ENCODE measurements at regions not wholly inside any gene's neighbourhood (a gene's known extent, or its start where the extent isn't known, plus 50 kb on each side); places are given as distances from the start of the nearest gene placed in this dataset.
"Not testable (repeated sequence)": the region's sequence is repeated elsewhere in the genome, so short reads cannot be mapped to it uniquely, and the experiment has no call there.

DNA sequence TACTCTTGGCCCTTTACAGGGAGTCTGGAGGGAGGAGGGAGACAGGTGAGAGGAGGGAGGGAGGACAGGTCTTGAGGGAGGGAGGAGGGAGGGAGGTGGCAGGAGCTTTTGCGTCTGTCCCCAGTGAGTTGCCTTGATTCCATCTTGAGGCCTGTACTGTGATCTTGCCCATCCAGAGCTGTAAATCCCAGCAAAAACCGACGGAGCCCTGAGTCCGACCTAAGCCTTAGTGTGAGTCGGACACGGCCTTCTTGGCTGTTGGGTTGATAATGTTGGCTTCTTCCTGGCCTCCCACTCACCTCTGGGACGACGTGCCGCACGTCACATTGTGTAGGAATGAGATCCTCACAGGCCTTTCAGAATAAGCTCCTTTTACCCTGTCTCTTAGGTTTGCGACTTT, 72.5 kb downstream of the RGS12 start:
- no peak for DNase-seq (ENCODE audit: low spot score)

DNA sequence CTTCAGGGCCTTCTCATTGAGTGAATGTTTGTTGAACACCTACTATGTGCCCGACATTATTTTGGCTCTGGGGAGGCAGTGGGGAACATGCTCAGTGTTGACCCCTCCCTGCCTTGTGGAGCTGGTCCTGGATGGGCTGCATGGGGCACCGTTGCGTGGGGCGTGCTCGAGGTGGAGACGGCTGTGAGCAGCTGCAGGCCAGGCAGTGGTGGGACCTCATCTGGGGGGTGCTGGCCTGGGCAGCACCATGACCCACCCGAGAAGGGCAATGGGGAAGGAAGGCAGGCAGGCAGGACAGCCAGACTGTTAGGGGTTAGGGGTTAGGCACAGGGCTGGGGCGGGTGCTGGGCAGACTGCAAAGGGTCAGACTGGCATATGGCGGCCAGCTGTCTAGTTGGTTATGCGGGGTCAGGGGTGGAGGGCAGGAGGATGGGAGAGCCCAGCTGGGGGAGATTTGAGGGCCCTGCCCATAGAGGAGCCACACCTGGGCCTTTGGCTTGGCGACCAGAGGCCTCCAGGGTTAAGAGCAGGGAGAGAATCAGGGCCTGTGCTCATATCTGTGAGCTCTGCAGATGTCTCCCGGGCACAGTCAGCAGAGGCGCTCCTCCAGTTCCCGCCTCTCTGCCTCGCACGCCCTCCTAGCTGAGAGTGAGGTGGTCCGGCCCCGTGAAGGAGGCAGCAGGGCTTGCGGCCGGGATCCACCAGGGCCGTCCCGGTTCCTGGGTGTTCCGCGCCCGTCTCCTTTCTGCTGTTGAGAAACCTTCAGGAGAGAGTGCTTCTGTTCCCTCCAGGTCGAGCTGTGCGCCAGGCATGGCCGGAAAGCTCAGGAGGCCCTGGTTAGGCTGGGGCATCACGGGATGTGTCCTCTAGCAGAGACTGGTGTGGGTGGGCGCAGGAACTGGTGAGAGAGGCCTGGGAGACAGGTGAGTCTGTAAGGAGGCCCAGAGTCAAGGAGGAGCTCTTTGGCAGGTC, 73.3 kb downstream of the RGS12 start:
- DNase-seq (ENCODE audit: low spot score) = no peak

DNA sequence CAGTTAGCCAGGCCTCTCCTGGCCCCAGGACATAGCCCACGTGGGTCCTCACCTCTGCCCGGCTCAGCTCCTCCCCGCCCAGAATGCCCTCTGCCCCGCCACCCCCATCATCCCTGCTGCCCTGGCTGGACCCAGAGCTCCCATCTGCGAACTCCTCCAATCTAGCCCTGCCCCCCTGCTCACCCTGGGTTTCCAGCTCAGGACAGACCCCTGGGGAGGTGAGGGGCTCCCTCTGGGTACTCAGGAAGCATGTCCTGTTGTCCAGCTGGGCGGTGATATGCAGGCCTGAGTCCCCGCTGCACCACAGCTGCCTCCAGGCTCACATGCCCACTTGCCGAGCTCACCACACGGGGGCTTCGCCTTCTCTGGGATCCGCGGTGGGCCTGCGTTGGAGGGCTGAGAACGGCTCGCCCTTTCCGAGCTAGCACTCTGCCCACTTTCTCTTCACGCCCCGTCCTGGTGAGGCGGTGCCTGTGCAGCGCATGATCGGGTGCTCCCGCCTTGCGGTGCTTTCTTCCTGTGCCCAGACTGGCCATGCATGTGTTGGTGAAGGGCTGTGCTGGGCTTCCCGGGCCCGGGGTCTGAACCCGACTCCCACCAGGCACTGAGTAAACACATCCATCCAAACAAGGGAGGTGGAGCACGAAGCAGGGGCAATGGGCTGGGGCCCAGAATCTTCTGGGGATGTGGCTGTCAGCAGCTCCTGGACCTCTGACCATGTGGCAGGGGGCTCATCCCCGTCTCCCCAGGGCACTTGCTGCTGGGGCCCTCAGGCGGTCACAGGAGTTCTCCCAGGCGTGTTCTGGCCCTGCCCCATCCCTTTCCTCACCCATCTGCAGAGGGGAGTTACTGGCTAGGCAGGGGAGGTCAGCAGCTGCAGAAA, 74.3 kb downstream of the RGS12 start:
- DNase-seq (ENCODE audit: low spot score) = no peak

DNA sequence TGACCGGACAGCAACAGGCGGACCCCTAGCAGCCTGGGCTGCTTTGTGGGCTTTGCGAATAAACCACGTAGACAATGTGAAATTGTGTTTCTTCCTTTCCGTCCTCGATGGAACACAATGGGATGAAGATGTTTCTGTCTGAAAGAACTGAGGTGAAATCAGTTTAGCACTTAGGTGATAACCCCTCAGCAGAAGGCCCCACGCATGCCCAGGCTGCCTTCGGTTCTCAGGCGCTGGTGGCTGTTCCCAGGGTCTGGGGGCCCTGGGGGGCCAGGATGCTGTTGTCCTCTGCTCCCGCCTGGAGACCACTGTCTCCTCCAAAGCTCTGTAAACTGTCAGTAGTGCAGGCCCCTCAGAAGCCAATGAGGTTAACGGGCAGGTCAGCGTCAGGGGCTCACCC, 73.9 kb upstream of the HGFAC start:
- DNase-seq (ENCODE audit: low spot score) = no peak

DNA sequence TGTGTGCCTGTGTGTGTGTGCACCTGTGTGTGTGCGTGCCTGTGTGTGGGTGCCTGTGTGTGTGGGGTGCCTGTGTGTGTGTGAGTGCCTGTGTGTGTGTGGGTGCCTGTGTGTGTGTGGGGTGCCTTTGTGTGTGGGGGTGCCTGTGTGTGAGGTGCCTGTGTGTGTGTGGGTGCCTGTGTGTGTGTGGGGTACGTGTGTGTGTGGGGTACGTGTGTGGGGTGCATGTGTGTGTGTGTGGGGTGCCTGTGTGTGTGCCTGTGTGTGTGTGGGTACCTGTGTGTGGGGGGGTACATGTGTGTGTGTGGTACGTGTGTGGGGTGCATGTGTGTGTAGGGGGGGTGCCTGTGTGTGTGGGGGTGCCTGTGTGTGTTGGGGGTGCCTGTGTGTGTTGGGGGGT, 73.4 kb upstream of the HGFAC start:
- DNase-seq (ENCODE audit: low spot score) = no peak

DNA sequence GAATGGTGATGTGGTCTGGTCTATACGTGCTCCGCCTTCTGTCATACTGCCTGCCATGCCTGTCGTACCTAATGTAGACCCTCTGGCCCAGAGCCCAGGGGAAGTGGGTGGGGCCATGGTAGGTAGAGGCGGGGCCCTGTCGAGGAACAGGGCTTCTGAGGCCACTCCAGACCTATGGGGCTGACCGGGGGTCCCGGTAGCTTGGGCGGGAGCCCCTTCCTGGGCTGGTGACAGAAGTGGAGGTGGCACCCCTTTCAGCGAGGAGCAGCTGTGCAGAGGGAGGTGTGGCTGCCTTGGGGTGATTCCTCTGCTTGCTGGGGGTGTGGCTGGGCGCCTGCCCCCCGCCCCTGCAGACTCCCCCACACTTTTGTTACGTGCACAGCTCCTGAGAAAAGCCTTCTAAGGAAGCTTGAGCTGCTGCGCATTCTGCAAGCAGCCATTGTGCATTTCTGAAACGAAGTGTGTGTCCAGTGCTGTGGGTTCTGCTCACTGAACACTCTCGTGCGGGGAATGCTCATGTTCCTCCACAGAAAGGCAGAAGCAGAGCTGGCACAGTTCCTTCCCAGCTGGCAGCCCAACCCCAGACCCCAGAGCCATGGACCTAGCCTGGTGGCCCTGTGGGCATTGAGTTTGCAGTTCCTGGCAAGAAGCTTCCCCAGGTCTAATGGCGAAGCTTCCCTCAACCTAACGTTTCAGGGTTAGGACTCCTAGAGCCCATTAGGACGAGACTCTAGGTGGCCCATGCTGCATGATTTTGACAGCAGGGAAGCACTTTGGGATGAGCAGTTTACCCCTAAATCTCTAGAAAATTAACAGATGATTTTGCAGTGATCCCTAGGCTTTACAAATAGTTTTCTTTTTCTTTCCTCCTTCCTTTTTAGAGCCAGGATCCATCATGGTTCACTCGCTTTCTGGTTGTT, 72.7 kb upstream of the HGFAC start:
- DNase-seq (ENCODE audit: low spot score) = no peak

DNA sequence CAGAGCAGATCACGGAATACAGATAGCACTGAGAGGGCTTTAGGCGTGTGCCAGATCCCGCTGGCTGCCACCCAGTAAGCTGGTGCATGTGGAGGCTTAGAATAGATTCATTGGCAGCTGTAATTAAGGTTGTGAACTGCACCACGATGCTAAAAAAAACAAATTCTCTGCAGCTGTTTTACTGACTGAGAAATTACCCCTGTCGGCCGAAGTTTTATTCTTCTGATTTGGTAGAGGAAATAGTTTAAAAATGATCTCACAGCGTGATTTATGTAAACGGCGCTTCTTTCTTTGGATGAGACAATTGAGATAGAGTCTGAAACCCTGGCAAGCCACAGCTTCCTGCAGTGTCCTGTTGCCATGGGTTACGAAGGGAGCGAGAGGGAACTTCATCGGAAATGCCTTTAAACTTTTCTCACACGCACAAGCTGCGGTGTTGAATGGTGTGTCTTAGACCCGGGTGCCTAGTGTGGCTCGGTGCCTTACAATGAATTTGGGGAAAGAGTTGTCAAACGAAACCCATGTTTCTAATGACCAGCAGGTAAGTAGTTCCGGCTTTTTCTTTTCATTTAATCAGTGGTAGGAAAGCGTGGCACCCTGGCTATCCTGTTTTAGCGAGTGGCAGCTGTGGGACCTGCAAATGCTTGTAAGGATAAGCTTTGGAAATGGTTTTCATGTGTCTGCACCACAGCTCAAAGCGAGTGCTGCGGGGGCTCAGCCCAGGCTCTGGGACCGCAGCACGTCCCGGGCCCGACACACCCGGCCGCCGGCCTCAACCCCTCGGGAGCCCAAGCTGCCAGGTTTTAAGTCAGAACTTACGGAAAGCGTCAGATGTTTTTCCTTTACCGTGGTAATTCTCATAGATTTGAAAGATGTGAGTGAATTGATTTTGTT, 71.7 kb upstream of the HGFAC start:
- peak; percentile 52 for DNase-seq (ENCODE audit: low spot score)

DNA sequence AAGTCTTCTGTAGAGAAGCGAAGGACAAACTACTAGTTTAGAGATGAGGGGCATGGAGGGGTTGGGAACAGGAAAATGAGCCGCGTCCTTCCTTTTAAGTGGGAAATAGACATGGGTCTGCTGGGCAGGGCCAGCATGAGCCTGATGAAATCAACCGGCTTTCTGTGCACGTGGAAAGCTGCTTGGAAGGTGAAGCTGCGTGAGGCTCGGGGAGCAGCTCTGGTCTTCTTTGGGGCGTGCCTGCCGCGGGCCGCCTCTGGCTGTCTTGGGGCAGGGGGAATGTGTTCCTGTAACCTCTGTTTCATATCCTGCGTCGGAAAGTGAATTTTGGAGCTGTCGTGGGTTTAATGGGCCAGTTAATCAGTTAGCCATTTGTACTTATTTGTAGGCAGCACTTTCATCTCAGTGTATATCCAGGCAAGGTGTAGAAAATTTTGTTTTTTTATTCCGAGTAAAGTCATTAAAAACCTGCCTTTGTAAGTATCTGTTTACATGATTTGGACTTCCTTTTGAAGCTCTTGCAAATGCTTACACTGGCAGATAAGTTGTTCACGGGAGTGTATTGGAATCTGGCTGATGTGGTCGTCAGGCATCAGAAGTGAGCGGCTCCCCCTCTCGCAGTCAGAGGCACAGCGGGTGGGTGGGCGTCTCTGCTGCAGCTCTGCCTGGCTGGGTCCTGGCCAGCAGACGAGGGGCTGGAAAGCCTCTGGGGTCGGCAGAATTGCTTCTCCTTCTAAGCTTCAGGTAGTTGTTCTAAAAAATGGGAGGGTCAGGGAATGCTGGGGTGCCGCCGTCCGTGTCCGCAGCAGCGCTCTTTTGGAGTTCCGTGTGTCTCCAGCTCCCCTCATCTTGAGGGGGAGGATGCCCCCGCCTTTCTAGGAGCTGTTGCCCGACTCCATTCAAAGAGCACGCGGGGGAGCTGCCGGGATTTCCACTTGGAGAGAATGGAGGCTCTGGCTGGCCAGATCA, 70.5 kb upstream of the HGFAC start:
- DNase-seq (ENCODE audit: low spot score) = no peak

DNA sequence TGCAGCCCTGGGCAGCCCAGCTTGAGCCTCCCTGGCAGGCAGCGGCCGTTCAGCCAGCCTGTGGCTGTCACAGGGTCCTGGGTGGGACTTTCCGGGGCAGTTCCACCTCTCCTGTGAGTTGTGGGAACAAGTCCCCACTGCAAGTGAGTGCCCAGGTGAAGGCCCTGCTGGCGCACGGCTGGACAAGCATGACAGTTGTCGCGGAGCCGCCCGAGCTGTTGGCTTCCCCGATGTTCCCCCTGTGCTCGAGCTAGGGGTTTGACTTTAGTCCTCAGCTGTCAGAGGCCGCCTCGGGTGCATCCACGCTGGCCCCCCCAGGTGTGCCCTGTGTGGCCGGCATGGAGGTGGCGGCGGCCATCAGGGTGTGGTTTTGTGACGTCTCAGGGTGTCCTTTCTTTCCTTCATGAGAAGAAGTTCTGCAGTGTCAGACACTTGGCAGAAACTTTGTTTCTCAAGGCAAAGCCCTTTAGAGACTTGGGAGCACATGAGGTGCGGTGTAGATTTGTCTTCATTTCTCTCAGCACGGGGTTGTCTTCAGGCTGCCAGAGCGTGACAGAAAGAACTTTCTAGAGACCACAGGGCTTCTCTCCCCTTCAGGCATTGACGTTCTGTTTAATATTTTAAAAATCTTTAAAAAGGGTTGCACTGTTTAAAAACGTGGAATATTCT, 69.4 kb upstream of the HGFAC start:
- DNase-seq (ENCODE audit: low spot score) = no peak

DNA sequence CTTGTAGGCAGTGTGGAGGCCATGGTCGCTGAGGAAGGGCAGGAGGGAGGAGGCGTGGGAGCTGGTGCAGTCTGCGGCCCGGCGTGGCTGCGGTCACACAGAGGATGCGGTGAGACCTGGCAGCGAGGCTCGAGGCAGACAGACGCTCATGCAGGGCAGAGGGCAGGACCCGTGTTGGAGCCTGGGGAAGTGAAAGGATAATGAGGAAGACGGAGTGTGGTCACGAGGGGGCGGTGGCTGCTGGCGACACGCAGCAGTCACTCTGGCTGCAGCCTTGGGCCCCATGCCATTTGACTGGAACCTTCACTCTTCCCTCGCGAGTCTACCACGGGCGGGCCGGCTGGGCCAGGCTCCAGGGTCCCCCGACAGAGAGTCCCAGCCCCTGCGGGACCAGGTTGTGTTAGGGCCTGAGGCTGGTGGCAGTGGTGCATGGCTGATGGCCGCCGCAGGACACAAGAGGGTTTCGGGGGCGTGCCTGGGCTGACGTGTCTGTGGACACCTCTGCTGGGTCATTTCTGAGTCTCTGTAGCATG, 68.8 kb upstream of the HGFAC start:
- DNase-seq (ENCODE audit: low spot score) = peak; percentile 61

DNA sequence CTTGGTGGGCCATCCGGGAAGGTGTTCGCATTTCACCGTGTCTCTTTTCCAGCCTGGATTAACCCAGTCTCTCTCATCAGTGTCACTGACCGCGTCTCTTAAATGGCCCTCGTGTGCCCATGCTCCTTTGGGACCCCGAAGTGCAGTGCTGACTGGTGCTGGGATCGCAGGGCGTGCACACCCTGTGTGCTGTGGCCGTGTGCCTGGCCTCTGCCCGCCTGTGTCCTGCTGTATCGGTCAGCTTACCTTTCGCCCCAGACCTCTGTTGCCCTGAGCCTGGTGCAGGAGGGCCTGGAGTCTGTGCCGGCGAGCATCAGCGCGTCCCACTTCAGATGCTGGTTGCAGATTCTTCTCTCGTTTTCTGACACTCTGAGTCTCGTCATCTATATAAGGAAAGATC, 68.3 kb upstream of the HGFAC start:
- no peak for DNase-seq (ENCODE audit: low spot score)

DNA sequence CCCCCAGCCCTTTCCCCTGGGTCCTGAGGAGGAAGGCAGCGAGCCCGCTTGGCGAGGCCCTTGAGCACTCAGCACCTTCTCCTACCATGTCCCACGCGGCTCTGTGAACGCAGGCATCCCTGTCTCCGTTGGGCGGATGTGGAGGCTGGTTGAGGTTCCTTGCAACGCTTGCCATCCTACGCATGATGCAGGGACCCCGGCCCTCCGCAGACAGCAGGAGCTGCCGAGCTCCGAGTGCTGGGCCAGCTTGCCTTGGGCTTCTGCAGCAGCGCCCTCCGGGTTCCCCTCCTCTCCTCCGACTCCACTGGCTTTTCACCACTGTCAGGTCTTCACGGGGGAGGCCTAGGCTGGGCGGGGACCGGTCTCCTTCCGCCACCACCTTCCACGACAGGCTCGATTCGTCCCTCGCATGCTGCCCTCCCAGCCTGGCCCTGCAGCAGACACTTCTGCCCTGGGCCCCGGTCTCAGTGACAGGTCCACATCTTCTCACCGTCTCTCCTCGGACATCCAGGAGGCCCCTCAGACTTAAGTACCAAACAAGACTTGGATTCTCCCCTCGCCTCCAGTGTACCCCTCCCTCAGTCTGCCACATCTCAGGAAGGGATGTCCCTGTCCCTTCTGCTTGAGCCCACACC, 67.6 kb upstream of the HGFAC start:
- DNase-seq (ENCODE audit: low spot score) = no peak

DNA sequence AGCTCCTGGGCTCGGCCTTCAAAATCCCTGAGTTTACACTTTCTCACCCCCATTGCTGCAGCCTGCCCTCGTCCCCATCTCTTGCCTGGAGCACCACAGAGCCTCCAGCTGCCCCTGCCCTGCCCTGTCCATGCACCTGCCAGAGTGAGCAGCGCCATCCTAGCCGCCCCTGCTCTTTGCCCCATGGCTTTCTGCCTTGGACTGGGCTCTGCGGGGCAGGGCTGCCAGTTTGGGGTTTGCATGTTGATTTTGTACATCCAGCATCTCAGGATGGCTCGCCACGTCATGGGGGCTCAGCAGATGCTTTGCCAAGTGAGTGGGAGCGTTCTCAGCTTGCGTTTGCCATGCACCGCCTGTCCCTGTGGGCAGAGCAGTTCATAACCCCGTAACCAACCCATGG, 67.1 kb upstream of the HGFAC start:
- DNase-seq (ENCODE audit: low spot score) = no peak

DNA sequence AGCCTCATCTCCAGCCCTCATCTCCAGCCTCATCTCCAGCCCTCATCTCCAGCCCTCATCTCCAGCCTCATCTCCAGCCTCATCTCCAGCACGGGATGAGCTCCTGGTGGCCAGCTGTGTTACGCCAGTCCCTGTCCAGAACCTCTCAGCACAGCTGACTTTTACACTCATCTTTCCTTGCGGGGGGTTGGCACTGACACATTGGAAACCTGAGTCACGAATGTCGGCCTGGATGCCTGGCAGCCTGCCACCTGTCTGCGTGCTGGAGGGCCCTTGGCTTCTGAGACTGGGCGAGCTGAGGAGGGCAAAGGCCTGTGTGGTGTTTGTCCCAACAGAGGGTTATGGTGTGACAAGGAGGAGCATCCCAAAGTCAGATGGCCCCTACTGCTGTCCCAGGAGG, 66.1 kb upstream of the HGFAC start:
- DNase-seq (ENCODE audit: low spot score) = no peak

DNA sequence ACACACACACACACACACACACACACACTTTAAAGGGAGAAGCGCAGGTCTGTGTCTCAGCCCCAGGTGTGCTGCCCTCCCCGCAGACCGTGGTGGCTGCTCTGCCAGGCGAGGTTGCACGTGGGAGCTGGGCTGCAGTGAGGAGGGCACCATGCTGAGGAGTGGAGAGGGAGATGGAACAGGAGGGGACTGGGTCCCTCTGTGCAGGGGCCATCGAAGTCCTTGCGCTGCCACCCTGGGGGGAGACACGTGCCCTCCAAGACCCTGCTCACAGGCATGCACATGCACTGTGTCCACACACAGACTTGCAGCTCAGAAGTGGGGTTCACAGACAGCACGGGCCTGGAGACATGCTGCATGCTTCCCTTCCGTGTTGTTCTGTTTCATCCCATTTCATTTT, 65.5 kb upstream of the HGFAC start:
- DNase-seq (ENCODE audit: low spot score) = no peak

DNA sequence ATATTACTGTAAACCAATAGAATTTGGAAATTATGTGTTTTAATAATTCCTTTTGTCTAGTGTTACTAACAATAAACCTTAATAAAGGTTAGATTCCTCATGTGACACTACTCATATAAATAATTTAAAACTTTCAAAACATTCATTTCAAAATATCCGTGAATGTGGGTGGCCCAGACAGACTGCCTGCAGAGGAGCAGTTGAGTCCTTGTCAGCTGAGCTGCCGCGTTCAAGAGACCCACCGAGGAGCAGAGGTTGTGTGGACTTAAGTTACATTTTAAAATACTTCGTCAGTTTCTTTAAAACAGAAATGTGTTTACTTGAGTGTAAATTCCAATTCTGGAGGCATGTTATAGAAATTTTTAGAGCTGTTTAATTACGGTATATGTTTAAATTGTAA, 64.2 kb upstream of the HGFAC start:
- DNase-seq (ENCODE audit: low spot score) = no peak

DNA sequence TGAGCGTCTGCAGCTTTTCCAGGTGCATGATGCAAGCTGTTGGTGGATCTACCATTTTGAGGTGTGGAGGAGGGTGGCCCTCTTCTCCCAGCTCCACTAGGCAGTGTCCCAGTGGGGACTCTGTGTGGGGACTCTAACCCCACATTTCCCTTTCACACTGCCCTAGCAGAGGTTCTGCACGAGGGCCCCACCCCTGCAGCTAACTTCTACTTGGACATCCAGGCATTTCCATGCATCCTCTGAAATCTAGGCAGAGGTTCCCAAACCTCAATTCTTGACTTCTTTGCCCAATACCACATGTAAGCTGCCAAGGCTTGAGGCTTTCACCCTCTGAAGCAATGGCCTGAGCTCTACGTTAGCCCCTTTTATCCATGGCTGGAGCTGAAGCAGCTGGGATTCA, 61.4 kb upstream of the HGFAC start:
- not testable (repeated sequence) for DNase-seq (ENCODE audit: low spot score)

DNA sequence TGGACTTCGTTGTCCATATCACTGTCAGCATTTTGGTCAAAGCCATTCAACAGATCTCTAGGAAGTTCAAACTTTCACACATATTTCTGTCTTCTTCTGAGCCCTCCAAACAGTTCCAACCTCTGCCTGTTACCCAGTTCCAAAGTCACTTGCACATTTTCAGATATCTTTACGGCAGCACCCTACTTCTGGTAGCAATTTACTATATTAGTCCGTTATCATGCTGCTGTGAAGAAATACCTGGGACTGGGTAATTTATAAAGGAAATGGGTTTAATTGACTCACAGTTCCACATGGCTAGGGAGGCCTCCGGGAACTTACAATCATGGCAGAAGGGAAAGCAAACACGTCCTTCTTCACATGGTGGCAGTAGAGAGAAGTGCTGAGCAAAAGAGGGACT, 60.6 kb upstream of the HGFAC start:
- DNase-seq (ENCODE audit: low spot score) = not testable (repeated sequence)

All from mucosa of gallbladder (tissue), 1 donor.